HG03575 (cell line): ENCODE measurements at regions not wholly inside any gene's neighbourhood (a gene's known extent, or its start where the extent isn't known, plus 50 kb on each side); places are given as distances from the start of the nearest gene placed in this dataset.
"Not testable (repeated sequence)": the region's sequence is repeated elsewhere in the genome, so short reads cannot be mapped to it uniquely, and the experiment has no call there.

Source experiments
- ATAC-seq: cut with Tn5 transposase; IDR thresholded peaks from one replicate; pipeline ENCODE4 v1.9.1; 2021; ENCODE audit not compliant: unreplicated experiment, insufficient number of reproducible peaks, low FRiP score; ENCODE audit errors: extremely low read depth

GRCh38 chr12:40431169-40431568, 206.4 kb downstream of the LRRK2 start:
- no peak for ATAC-seq

GRCh38 chr12:40435251-40435650, 210.5 kb downstream of the LRRK2 start:
- ATAC-seq = no peak

- ATAC-seq = no peak
Observed at GRCh38 chr12:40435951-40436350, 211.2 kb downstream of the LRRK2 start.

GRCh38 chr12:40436564-40436963, 211.8 kb downstream of the LRRK2 start:
- ATAC-seq = no peak

GRCh38 chr12:40439771-40440492, 215.1 kb downstream of the LRRK2 start:
- no peak for ATAC-seq

- no peak for ATAC-seq
Observed at GRCh38 chr12:40444174-40444573, 219.4 kb downstream of the LRRK2 start.

- peak; percentile 59 for ATAC-seq
Observed at GRCh38 chr12:40446385-40446784, 221.6 kb downstream of the LRRK2 start.

- not testable (repeated sequence) for ATAC-seq
Observed at GRCh38 chr12:40448523-40448922, 223.7 kb downstream of the LRRK2 start.

GRCh38 chr12:40451661-40452060, 226.9 kb downstream of the LRRK2 start:
- no peak for ATAC-seq

GRCh38 chr12:40464121-40464520, 228.1 kb upstream of the CNTN1 start:
- ATAC-seq = no peak

- ATAC-seq = no peak
Observed at GRCh38 chr12:40469736-40470135, 222.5 kb upstream of the CNTN1 start.

GRCh38 chr12:40473962-40474361, 218.3 kb upstream of the CNTN1 start:
- no peak for ATAC-seq

- no peak for ATAC-seq
Observed at GRCh38 chr12:40474630-40475029, 217.6 kb upstream of the CNTN1 start.

GRCh38 chr12:40499856-40500255, 192.4 kb upstream of the CNTN1 start:
- no peak for ATAC-seq

- peak; percentile 48 for ATAC-seq
Observed at GRCh38 chr12:40502322-40502721, 189.9 kb upstream of the CNTN1 start.

- no peak for ATAC-seq
Observed at GRCh38 chr12:40505327-40505726, 186.9 kb upstream of the CNTN1 start.

- ATAC-seq = no peak
Observed at GRCh38 chr12:40508421-40508820, 183.8 kb upstream of the CNTN1 start.

GRCh38 chr12:40511341-40511740, 180.9 kb upstream of the CNTN1 start:
- no peak for ATAC-seq

- ATAC-seq = no peak
Observed at GRCh38 chr12:40515041-40515816, 177.0 kb upstream of the CNTN1 start.

- ATAC-seq = no peak
Observed at GRCh38 chr12:40522837-40523236, 169.4 kb upstream of the CNTN1 start.
